SKM-1 (cell line): ENCODE measurements at regions not wholly inside any gene's neighbourhood (a gene's known extent, or its start where the extent isn't known, plus 50 kb on each side); places are given as distances from the start of the nearest gene placed in this dataset.
"Not testable (repeated sequence)": the region's sequence is repeated elsewhere in the genome, so short reads cannot be mapped to it uniquely, and the experiment has no call there.

Experiments
- DNase-seq: peaks from one replicate; lab custom pipeline; 2025; ENCODE audit not compliant: unreplicated experiment; lab: John Stamatoyannopoulos, UW

- DNase-seq, result no peak
Measured at GRCh38 chr1:61581251-61581650, 143.7 kb downstream of the TM2D1 start.

- no peak for DNase-seq
Measured at GRCh38 chr1:61580417-61580816, 144.5 kb downstream of the TM2D1 start.

- no peak for DNase-seq
Measured at GRCh38 chr1:61579802-61580201, 145.1 kb downstream of the TM2D1 start.

- DNase-seq, result no peak
Measured at GRCh38 chr1:61572046-61572445, 152.9 kb downstream of the TM2D1 start.

GRCh38 chr1:61570191-61570590, 154.8 kb downstream of the TM2D1 start:
- DNase-seq, result no peak

GRCh38 chr1:61569303-61569621, 155.7 kb downstream of the TM2D1 start:
- no peak for DNase-seq

GRCh38 chr1:61568460-61569302, 156.3 kb downstream of the TM2D1 start:
- DNase-seq, result no peak

- no peak for DNase-seq
Measured at GRCh38 chr1:61566177-61566576, 158.8 kb downstream of the TM2D1 start.

GRCh38 chr1:61563611-61564010, 161.3 kb downstream of the TM2D1 start:
- DNase-seq, result no peak

GRCh38 chr1:61561666-61562065, 163.3 kb downstream of the TM2D1 start:
- no peak for DNase-seq

- no peak for DNase-seq
Measured at GRCh38 chr1:61560385-61560784, 164.6 kb downstream of the TM2D1 start.

- no peak for DNase-seq
Measured at GRCh38 chr1:61556631-61557030, 168.3 kb downstream of the TM2D1 start.

GRCh38 chr1:61552630-61553305, 172.2 kb downstream of the TM2D1 start:
- DNase-seq, result no peak

GRCh38 chr1:61547302-61547701, 177.6 kb downstream of the TM2D1 start:
- not testable (repeated sequence) for DNase-seq

- not testable (repeated sequence) for DNase-seq
Measured at GRCh38 chr1:61544870-61545269, 180.1 kb downstream of the TM2D1 start.

GRCh38 chr1:61543498-61543897, 181.4 kb downstream of the TM2D1 start:
- DNase-seq, result not testable (repeated sequence)

- no peak for DNase-seq
Measured at GRCh38 chr1:61539720-61540462, 185.1 kb downstream of the TM2D1 start.

- DNase-seq, result no peak
Measured at GRCh38 chr1:61538228-61538627, 186.7 kb downstream of the TM2D1 start.

- DNase-seq, result no peak
Measured at GRCh38 chr1:61536174-61537108, 188.5 kb downstream of the TM2D1 start.

GRCh38 chr1:61534847-61535246, 190.1 kb downstream of the TM2D1 start:
- DNase-seq, result no peak

GRCh38 chr1:61533546-61533945, 191.4 kb downstream of the TM2D1 start:
- DNase-seq, result no peak
